HG02981 (cell line): ENCODE measurements at regions not wholly inside any gene's neighbourhood (a gene's known extent, or its start where the extent isn't known, plus 50 kb on each side); places are given as distances from the start of the nearest gene placed in this dataset.

Source experiments
- ATAC-seq: cut with Tn5 transposase; IDR thresholded peaks from one replicate; pipeline ENCODE4 v1.9.1; 2021; ENCODE audit warnings: mild to moderate bottlenecking, moderate library complexity; ENCODE audit not compliant: unreplicated experiment

DNA sequence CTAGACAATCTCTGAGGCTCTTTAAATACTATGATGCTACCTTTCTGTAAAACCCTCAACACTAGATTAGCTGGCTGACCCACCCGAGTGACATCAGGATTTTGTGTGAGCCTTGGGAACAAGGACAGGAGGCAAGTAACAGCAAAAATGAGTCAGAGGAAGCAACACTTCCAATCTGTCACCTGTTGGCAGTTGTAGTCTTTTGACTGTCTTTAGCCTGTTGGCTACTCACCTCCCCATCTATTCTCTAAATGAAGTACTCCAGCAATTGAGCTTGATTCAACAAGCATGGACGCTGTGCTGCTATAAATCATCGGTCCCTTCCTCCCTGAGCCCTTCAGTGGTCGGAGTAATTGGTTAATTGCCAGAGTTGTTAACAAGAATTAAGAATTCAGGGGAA is 898.7 kb downstream of the BCL11A start:
- no peak for ATAC-seq

DNA sequence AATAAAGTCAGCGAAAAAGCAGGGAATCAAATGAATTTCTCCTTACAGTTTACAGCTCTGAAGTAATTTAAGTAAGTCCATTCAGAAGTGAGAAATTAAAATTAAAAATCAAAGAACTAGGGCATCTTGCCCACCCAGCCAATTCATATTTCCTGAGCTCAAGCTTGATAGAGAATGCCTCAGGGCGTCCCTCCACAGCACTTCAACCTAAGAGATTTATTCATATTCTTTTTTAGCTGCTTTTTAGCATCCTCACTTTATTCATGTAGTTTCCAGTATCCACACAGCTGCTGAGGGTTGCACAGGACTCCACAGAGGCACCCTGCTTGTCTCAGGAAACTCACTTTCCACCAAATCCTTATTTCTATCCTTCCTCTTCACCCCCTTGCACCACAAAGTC is 900.3 kb downstream of the BCL11A start:
- no peak for ATAC-seq

DNA sequence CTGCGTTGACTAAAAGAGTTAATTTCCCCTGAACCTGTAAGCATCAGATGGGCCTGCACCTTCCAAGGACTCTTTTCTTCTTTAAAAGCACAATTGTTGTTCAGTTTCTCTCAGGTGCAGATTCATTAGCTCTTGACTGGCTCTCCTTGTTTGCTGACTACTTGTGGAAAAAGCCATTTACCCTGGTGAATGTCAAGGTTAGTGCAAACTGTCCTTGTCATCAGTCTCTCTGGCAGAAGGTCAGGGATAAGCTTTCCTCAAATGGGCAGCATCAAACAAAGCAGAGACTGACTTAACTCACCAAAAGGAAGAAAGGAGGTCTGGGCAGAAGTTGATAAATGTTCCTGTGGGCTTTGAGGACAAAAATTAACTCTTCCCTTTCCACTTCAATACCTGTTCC is 922.7 kb downstream of the BCL11A start:
- no peak for ATAC-seq

DNA sequence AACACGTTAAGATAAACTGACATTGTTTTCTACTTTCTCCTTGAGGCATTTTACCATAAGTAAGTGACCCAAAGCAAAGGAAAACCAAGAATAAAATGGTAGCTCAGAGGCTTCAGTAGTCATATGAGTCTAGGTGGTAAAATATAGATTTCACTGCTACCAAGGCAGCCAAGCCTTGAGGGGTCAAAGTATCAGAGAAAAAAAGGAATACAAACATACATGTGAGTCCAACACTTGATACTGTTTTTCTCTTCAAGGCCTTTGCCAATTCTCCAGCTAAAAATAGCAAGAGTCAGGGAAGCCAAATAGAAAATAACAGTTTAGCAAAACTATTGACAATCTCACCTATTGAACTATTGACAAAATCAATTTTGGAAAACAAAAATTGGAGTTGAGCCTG is 925.9 kb downstream of the BCL11A start:
- no peak for ATAC-seq

DNA sequence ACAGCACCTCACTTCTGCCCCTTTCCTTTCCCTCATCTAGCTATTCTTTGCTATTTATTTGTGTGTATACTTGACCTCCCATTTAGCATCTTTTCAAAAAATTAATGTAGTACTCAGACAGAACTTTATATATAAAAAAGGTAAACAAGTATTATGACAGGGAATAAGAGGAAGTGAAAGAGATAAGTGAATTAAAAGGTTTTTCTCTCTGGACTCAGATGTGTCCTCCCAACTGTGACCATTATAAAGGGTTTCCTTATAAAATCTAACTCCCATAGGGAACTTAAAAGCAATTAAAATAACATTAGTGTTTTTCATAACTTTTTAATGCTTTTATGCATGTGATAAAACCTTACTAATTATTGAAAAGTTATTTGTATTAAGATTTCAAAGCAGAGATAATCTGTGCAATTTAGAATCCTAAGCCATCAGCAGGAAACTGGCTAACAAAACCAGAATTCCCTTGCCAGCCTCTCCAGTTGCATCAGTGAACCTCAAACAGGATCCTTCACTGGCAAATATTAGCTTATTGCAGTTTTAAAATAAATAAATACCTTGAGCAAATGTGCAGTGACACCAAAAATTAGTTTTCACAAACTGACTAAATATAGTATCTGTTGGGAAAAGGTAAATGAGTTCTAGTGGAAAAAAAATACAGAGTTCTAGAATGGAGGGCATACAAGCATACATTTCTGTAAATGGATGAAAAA is 930.7 kb downstream of the BCL11A start:
- no peak for ATAC-seq

DNA sequence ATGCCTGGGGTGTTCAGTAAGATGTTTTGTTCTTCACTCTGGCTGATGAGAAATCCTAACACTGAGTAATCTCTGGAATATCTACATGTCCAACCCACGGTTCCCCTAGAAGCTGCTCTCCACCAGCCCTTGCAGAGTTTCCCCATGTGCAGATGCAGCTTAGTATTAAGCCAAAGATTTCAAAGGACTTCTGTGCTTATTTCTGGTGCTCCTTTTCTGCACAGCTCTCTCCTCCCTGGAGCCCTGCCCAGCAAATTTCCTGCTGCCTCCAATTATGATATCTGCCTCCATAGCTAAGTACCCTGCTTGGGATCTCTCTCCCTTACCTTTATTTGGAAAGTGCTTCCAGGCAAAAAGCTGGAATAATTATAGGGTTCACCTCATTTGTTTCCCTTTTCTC is 949.3 kb downstream of the BCL11A start:
- ATAC-seq = no peak

DNA sequence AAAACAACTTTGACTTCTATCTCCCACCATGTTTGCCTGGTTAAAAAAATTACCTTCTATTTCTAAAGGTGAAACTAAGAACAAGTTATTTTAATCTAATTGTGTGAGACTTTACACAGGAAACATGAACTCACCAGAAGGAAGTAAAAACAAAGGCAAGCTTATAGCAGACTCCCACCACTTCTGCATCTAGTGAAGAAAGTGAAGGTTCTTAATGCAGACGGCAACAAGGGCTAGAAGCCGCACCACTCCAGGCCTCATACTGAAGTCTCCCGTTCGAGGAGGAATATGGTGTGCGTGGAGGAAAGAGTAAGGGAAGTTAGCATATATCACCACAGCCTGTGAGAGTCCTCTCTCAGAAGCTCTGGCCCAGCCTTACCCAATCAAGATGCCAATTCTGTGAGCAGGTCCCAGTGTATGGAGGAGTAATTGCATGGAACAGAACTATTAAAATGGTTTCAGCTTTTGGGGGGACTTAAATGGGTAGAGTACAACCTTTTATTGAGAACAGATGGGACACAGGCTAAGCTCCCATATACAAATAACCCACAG is 958.7 kb downstream of the BCL11A start:
- ATAC-seq = no peak

DNA sequence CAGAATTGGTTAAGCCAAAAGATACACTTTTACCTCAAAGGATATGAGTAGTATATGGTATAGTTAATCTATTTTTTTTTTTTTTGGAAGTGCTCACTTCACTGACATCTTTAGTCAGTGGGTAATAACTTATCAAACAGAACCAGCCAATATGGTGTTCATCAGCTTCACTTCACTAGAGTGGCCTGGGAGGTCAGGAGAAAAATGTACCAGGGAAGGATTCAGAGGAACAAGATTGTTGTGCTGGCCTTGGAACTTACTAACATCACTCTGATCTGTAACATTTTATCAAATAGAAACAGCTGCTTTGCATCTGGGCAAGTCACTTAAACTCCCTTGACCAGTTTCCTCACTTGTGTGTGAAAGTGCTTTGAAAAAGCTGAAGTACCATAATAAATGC is 962.7 kb downstream of the BCL11A start:
- ATAC-seq = no peak

DNA sequence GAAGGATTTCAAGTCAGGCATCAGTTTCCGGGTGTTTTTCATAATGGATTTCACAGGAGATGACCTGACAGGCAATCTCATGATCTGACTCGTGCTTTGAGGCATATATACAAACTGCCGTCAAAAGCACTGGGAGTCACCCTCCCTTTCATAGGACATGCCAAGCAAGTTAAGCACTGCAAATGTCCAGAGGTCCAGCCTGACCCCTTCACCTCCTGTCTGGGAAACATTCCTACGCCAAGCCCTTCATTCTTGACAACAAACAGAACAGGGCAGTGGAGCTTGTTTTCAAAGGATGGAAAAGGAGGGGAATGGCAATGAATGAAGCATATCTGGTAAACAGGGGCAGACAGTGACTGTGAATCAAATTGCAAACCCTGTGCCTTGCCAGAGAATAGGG is 963.6 kb downstream of the BCL11A start:
- no peak for ATAC-seq

DNA sequence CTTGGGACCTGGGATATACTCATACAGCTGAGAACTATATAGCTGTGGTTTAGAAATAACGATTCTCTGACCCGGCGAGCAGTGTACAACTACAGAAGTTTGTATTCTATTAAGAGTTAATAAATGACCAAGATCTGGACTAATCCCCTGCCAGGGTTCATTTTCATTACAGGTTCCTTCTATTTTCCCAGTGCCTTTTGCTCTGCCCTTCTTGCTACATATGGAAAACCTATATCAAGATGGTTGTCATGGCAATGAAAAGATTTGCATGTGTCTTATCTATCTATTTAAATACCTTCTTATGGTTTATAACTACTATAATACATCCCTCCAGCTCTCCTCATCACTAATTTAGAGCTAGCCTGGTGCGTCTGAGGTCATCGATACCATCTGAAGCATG is 965.2 kb downstream of the BCL11A start:
- ATAC-seq = no peak

DNA sequence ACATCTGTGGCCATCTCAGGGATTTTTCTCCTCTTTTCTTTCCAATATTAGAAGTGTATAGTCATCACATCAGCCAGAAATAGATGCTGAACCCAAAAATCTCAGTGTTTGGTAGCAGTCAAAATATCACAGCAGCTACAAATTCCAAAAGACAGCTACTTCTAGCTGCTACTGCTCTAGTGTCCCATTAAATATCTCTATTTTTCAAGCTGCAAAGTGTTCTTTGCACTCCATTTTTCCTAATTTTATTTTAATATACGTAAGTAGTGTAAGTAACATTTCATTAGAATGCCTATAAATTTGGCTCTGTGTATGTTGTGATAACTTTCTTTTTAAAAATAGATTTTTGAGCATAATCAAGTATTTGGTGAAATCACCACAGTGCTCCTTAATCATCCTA is 967.3 kb downstream of the BCL11A start:
- no peak for ATAC-seq

DNA sequence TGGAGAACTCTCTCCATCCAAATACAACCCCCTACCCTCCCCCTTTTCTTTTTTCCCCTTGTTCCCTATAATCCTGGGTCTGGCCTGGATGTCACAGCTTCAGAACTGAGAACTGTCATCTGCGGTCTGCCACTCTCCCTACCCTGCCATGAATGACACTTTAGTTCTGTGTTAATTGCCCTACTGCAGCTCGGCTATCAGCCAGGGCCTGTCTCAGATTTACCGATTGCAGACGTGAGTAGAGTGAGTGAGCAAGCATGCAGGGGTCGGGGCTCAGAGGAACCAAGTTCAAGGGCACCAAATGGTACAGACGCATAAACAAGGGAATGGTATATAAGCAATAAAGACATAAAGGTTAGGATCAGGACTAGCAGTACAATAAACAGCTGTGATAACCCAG is 967.8 kb downstream of the BCL11A start:
- ATAC-seq = no peak

DNA sequence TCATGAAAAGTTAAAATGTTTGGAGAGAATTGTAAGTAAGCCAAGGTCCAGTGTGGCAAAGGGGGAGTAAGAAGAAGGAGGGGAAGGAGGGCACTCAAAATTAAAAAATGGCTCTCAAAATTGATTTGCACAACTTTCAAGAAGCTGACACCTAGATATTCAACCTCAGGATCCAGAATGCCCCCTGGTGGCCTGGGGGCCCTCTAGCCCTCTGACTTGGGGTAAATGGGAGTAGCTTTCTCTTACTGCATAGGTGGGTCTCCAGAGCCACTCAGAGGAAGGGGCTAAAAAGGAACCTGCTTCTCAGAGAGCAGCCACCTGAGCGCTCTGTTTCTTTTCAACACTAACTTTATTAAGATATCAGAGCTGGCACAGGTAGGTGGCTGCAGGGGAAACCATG is 968.5 kb downstream of the BCL11A start:
- ATAC-seq = no peak

DNA sequence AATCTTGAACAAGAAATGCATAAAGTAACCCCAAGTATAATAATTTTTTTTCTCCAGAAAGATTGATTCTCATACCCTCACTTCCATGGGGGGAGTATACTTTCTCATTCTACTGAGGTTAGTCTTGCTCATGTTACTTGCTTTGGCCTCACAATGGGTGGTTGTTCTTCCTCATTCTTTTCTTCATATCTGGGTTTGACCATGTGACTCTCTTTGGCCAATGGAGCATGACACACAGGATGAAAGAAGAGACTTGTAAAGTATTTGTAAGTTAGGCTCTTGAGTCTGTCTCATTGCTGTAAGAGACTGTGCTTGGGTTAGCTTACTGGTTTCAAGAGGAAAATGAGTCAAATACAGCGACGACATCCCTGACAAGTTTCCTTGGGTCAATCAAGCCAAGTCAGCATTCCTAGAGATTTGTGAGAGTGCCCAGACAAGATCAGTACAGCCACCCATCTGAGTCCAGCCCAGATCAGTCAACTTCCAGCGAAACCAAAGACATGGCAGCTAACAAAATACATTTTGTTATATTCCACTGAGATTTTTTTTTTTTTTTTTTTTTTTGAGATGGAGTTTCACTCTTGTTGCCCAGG is 970.2 kb downstream of the BCL11A start:
- no peak for ATAC-seq

DNA sequence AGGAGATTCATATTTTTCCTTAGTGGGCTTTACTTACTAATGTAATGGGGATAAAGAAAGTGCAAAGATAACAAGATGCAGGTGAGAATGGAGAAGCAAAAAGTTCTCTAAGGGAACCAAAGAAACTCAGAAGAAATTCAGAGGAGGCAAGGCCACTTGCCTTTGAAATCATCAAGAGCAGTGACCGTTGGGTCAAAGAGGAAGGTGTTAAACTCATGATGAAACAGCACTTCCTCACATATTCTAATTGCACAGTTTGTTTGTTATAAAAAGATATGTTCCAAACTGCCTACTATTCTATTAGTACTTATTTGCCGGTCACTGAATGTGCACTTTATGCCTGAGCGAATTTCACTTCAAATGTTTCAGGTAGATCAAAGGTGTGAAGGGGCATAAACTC is 975.1 kb downstream of the BCL11A start:
- no peak for ATAC-seq

DNA sequence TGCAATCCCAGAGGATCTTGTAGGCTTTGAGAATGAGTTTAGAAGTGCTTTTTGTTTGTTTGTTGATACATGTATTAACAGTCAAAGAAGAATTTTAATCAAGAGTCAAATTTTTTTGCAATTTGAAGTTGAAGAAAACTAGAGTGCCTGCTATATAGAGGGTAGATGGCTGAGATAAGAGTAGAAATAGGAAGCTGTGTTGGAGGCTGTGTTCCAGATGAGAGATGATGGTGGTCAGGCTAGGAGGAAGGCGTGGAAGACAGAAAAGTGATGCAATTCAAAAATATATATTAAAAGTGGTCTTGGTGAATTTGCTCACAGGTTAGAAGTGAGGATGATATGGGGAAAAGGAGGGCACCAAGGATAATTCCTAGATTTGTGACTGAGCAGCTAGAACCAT is 978.3 kb downstream of the BCL11A start:
- no peak for ATAC-seq

DNA sequence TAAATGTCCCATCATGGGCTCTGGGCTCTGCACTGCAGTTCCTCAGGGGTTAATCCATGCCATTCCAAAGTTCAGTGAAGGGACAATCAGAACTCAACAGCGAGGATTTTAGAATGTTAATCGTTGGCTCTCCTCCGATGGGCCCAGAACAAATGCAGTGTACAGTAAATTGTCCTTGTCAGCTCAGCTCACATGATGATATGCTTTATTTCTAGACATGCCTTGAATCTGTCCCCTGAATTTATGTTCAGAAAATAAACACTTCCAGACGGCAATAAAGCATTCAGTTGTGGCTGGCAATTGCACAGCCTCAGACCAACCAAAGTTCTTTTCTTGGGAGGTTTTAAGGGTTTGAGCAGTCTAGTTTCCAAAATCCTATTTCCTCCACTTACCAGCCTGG is 981.2 kb downstream of the BCL11A start:
- ATAC-seq = no peak

DNA sequence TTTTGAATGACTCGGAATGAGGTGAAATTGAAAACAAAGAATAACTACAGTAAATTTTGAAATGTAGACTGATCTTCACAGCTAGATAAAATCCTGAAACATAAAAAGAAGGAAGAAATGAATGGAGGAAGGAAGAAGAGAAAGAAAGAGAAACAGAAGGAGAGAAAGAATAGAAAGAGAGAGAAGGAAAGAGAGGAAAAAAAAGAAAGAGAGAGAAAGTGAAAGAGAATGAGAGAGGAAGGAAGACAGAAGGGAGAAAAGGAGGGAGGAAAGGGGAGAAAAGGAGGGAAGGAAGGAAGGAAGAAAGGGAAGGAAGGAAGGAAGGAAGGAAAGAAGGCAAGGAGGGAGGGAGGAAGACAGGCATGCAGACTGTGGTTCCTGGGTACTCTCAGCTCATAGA is 982.6 kb downstream of the BCL11A start:
- no peak for ATAC-seq

DNA sequence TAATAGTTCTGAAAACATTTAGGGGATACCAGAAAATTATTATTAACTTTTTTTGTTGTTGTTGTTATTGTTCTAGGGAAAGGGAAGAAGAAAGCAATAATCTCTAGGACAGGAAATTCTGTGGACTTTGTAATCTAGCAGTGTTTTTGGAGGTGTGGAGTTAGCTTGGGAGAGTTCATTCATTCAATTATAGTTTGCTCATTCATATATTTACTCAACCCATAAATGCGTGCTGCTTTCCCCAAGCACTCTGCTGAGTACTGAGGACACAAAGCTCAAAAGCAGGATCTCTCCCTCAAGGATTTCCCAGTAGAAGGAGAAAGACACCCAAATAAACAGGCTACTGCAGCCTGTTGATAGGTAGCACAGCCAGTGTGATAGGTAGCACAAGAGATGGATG is 984.3 kb downstream of the BCL11A start:
- ATAC-seq = no peak

DNA sequence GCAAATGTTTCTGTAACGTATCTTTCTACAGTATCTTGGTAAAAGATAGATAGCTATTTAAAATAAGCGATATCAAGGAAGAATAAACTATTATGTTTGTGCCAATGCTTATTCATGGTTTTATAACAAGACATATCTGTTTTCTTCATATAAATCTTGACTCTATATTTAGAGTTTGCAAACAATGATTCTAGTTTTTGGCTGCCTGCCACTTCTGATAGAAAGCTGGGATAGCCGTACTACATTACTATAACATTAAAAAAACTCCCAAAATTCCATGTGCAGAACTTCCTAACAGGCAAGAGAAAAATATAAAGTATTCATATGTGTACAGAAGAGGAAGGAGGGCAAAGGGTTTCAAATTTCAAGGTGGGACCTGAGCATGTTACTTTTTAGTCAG is 985.0 kb downstream of the BCL11A start:
- no peak for ATAC-seq

DNA sequence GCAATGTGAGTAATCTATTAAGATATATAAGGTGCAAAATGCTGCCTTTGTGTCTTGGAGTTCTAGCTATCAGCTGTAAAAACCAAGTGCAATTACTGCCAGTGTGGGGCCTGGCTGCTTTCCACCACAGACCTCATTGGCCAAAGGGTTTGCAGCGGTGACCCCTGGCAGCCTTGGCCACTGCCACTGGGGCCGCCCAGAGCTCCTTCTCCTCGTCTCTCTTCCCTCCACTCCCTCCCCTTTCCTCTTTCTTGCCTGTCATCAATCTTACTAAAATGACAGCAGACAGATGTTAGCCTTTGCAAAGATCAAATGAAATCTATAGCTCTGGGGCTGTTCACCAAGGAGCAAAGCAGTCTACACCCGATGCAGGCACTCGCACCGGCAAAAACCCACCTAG is 986.3 kb downstream of the BCL11A start:
- ATAC-seq = no peak

DNA sequence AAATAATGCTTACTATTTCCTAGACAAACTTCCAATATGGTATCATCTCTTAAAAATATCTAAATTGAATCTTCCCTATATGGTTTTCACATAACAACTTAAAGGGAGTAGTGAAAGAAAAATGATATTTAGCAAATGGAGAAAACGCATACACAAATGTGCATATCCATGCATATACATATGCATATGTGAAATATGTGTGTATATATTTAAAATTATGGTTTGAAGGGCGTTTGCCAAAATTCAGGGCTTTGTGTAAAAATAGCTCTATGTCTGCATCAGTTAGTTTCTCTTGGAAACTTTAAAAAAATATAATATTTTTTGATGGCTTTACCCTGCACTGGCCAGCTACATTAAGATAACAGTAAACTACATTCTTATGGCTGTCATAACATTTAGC is 986.7 kb downstream of the BCL11A start:
- no peak for ATAC-seq

DNA sequence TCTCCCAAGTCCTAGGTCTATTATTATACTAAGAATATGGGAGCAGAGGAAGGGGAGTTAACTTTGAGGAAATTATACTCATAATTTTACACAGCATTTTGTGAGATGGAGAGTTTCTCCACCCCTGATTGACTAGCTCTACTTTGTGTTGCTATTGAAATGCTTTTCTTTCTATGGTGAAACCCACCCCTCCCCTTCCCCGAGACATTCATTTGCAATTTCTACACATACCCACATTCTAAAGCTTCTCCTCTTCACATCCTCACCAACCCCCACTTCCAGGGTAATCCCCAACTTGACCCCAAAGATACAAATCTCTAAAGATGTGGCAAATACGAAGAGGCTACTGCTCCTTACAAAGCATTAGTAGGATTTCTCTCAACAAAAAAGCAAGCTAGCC is 992.2 kb downstream of the BCL11A start:
- ATAC-seq = no peak
